Hepatocyte (in vitro differentiated cells): ENCODE measurements at regions not wholly inside any gene's neighbourhood (a gene's known extent, or its start where the extent isn't known, plus 50 kb on each side); places are given as distances from the start of the nearest gene placed in this dataset.

Experiments
- DNase-seq: peaks from one replicate; pipeline ENCODE4 v3.0.0-alpha.2; 2016; ENCODE audit warnings: low spot score
- H2AFZ ChIP-seq: fragments of 200-600 bp; sonication (generic); 2 replicates; pipeline ENCODE4 v1.6.0; 2016; ENCODE audit warnings: antibody characterized with exemption, mild to moderate bottlenecking
- H3K27ac ChIP-seq: fragments of 200-600 bp; sonication (generic); 2 replicates; pipeline ENCODE4 v1.5.1; 2016; ENCODE audit warnings: mild to moderate bottlenecking
- H3K27me3 ChIP-seq: fragments of 200-600 bp; sonication (generic); 2 replicates; pipeline ENCODE4 v1.6.1; 2016
- H3K36me3 ChIP-seq: fragments of 200-600 bp; sonication (generic); replicated peaks from 2 replicates; pipeline ENCODE4 v1.5.1; 2016; ENCODE audit warnings: low read depth; ENCODE audit not compliant: insufficient read depth
- H3K4me1 ChIP-seq: fragments of 200-600 bp; sonication (generic); 2 replicates; pipeline ENCODE4 v1.5.1; 2016; ENCODE audit warnings: mild to moderate bottlenecking, moderate library complexity; ENCODE audit not compliant: insufficient read depth
- H3K4me2 ChIP-seq: fragments of 200-600 bp; sonication (generic); 2 replicates; pipeline ENCODE4 v1.6.0; 2016
- H3K4me3 ChIP-seq: fragments of 200-600 bp; sonication (generic); 2 replicates; pipeline ENCODE4 v1.5.1; 2016; ENCODE audit warnings: mild to moderate bottlenecking
- H3K79me2 ChIP-seq: fragments of 200-600 bp; sonication (generic); 2 replicates; pipeline ENCODE4 v1.6.0; 2017; ENCODE audit warnings: mild to moderate bottlenecking
- H3K9me2 ChIP-seq: fragments of 200-600 bp; sonication (generic); replicated peaks from 2 replicates; pipeline ENCODE4 v1.6.0; 2017; ENCODE audit warnings: mild to moderate bottlenecking; ENCODE audit not compliant: insufficient read depth
- H3K9me3 ChIP-seq: fragments of 200-600 bp; sonication (generic); 2 replicates; pipeline ENCODE4 v1.5.1; 2016; ENCODE audit warnings: low read depth, mild to moderate bottlenecking
- H4K20me1 ChIP-seq: fragments of 200-600 bp; sonication (generic); 2 replicates; pipeline ENCODE4 v1.6.0; 2016; ENCODE audit warnings: mild to moderate bottlenecking; ENCODE audit not compliant: insufficient read depth, poor library complexity, severe bottlenecking
- CTCF ChIP-seq: fragments of 200-600 bp; sonication (generic); IDR thresholded peaks from 2 replicates; pipeline ENCODE4 v1.5.1; 2016; ENCODE audit warnings: antibody characterized with exemption, mild to moderate bottlenecking; ENCODE audit not compliant: poor library complexity
- EZH2 ChIP-seq: fragments of 200-600 bp; sonication (generic); IDR thresholded peaks from 2 replicates; pipeline ENCODE4 v1.6.1; 2016; ENCODE audit warnings: antibody characterized with exemption, mild to moderate bottlenecking, borderline replicate concordance
- EZH2phosphoT487 ChIP-seq: fragments of 200-600 bp; sonication (generic); IDR thresholded peaks from one replicate; pipeline ENCODE4 v1.6.1; 2018; ENCODE audit warnings: antibody characterized with exemption, mild to moderate bottlenecking, low read depth, moderate library complexity; ENCODE audit not compliant: unreplicated experiment, severe bottlenecking
- WGBS: methylation state at CpG from one replicate; pipeline ENCODE4 v1.1.6; 2016; ENCODE audit warnings: low lambda C conversion rate; ENCODE audit errors: missing lambda C conversion rate; 5-methylcytosine and 5-hydroxymethylcytosine counted together

- Histone ChIP-seq H4K20me1 (no peaks in the 10 kb centered on the region), H3K4me1 (no peaks in the 10 kb centered on the region), H3K9me2 (no peaks in the 10 kb centered on the region), H3K27ac (no peak overlapping the region), H3K4me3 (no peak overlapping the region), H3K9me3 (no peaks in the 10 kb centered on the region), H3K4me2 (no peak overlapping the region), H3K27me3 (no peaks in the 10 kb centered on the region), H3K79me2 (no peaks in the 10 kb centered on the region), H3K36me3 (no peaks in the 10 kb centered on the region), H2AFZ (no peak overlapping the region)
- TF ChIP-seq CTCF, result no peak
- DNase-seq, result no peak
- 83% methylated on average over 4 of the region's 4 CpGs for whole genome bisulfite sequencing
Measured at GRCh38 chr6:156533872-156534524, 243.2 kb upstream of the ARID1B start.

- TF ChIP-seq CTCF (no peak), EZH2phosphoT487 (no peak), EZH2 (no peak)
- H3K36me3 ChIP-seq, result no peaks in the 10 kb centered on the region
- H3K4me1 ChIP-seq, result peaks cover 5% of the 10 kb centered on the region
- H3K9me2 ChIP-seq, result no peaks in the 10 kb centered on the region
- no peak for DNase-seq
- H3K4me2 ChIP-seq, result peak overlapping the region; percentile 24
- H4K20me1 ChIP-seq, result no peaks in the 10 kb centered on the region
- H3K27me3 ChIP-seq, result no peaks in the 10 kb centered on the region
- H3K4me3 ChIP-seq, result no peak overlapping the region
- no peak overlapping the region for H3K27ac ChIP-seq
- H3K79me2 ChIP-seq, result no peaks in the 10 kb centered on the region
- no peak overlapping the region for H2AFZ ChIP-seq
- H3K9me3 ChIP-seq, result no peaks in the 10 kb centered on the region
- 74% methylated on average over 7 of the region's 7 CpGs for WGBS
Measured at GRCh38 chr6:156526081-156526480, 251.1 kb upstream of the ARID1B start.

- H3K79me2 ChIP-seq, result no peaks in the 10 kb centered on the region
- H4K20me1 ChIP-seq, result no peaks in the 10 kb centered on the region
- no peaks in the 10 kb centered on the region for H3K9me3 ChIP-seq
- H3K36me3 ChIP-seq, result no peaks in the 10 kb centered on the region
- no peak for DNase-seq
- no peak overlapping the region for H3K27ac ChIP-seq
- peaks cover 5% of the 10 kb centered on the region for H3K4me1 ChIP-seq
- H3K4me2 ChIP-seq, result peak overlapping the region; percentile 24
- H3K9me2 ChIP-seq, result no peaks in the 10 kb centered on the region
- WGBS, result 65% methylated on average over 6 of the region's 6 CpGs
- no peak overlapping the region for H3K4me3 ChIP-seq
- H2AFZ ChIP-seq, result no peak overlapping the region
- TF ChIP-seq CTCF (no peak), EZH2 (no peak), EZH2phosphoT487 (no peak)
- H3K27me3 ChIP-seq, result no peaks in the 10 kb centered on the region
Measured at GRCh38 chr6:156525541-156525940, 251.6 kb upstream of the ARID1B start.

GRCh38 chr6:156519940-156520339, 257.2 kb upstream of the ARID1B start:
- H3K4me3 ChIP-seq, result no peak overlapping the region
- TF ChIP-seq EZH2phosphoT487, result no peak
- peaks cover 18% of the 10 kb centered on the region for H3K4me1 ChIP-seq
- H3K9me3 ChIP-seq, result no peaks in the 10 kb centered on the region
- no peaks in the 10 kb centered on the region for H3K36me3 ChIP-seq
- no peak overlapping the region for H2AFZ ChIP-seq
- 95% methylated on average over 2 of the region's 2 CpGs for WGBS
- H4K20me1 ChIP-seq, result no peaks in the 10 kb centered on the region
- no peak for DNase-seq
- H3K79me2 ChIP-seq, result no peaks in the 10 kb centered on the region
- H3K27ac ChIP-seq, result no peak overlapping the region
- no peaks in the 10 kb centered on the region for H3K9me2 ChIP-seq
- no peak overlapping the region for H3K4me2 ChIP-seq
- no peaks in the 10 kb centered on the region for H3K27me3 ChIP-seq
